ENCODE measurements at regions not wholly inside any gene's neighbourhood (a gene's known extent, or its start where the extent isn't known, plus 50 kb on each side); places are given as distances from the start of the nearest gene placed in this dataset.

DNA sequence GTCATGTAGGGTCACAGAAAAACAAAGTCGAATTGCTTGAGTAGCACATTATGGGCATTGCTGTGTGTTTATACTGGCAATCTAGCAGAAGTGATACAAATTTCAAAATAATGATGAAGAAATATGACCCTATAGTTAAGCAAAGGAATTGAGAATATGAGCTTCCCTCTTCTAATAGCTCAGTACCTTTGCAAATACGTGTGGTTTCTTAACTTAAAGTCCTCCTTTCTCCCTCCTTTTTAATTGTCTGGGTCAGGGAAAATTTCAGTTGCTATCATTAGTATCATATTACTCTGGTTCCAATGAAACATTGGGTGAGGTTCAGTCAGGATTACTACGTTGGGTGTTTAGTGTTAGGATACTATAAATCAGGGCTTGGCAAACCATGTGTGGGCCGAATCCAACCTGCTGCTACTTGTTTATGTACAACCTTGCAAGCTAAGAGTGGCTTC, 166.8 kb upstream of the CARMIL1 start:
- no peak for DNase-seq (ENCODE audit: low read depth, low spot score)
- H3K4me3 ChIP-seq (ENCODE audit: low read depth, low read length), result no peak overlapping the region
- in situ Hi-C loops (cut with HindIII; ENCODE audit: low sequenced_read_pairs), result no loop called here
- TF ChIP-seq, protein P1, sequence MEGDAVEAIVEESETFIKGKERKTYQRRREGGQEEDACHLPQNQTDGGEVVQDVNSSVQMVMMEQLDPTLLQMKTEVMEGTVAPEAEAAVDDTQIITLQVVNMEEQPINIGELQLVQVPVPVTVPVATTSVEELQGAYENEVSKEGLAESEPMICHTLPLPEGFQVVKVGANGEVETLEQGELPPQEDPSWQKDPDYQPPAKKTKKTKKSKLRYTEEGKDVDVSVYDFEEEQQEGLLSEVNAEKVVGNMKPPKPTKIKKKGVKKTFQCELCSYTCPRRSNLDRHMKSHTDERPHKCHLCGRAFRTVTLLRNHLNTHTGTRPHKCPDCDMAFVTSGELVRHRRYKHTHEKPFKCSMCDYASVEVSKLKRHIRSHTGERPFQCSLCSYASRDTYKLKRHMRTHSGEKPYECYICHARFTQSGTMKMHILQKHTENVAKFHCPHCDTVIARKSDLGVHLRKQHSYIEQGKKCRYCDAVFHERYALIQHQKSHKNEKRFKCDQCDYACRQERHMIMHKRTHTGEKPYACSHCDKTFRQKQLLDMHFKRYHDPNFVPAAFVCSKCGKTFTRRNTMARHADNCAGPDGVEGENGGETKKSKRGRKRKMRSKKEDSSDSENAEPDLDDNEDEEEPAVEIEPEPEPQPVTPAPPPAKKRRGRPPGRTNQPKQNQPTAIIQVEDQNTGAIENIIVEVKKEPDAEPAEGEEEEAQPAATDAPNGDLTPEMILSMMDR (IDR thresholded peaks at IDR 0.05; ENCODE audit: low read depth, low read length), result no peak

DNA sequence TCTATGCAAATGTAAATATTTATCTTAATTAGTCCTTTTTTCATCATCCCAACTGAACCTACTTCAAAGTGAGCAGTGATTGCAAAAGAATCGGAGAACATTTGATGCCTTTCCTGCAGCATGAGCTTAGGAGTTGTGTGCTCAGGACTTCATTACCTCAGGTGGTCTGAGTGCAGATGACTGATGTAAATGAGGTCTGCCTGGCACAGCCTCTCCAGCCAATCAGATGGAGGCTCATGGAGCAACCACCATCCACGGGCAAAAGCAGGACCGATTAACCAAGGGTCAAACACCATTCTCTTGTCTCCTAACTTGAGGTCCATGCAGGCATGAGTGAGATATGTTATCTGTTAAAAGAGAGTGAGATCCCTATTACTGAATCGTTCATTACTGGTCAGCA, 165.7 kb upstream of the CARMIL1 start:
- DNase-seq (ENCODE audit: low read depth, low spot score), result no peak
- in situ Hi-C loops (cut with HindIII; ENCODE audit: low sequenced_read_pairs), result no loop called here
- no peak overlapping the region for H3K4me3 ChIP-seq (ENCODE audit: low read depth, low read length)
- TF ChIP-seq, protein P1 (IDR thresholded peaks at IDR 0.05; ENCODE audit: low read depth, low read length), result no peak

GRCh38 chr6:25118038-25118437, 161.1 kb upstream of the CARMIL1 start:
- H3K4me3 ChIP-seq (ENCODE audit: low read depth, low read length), result no peak overlapping the region
- TF ChIP-seq, protein P1 (IDR thresholded peaks at IDR 0.05; ENCODE audit: low read depth, low read length), result no peak
- no peak for DNase-seq (ENCODE audit: low read depth, low spot score)
- in situ Hi-C loops (cut with HindIII; ENCODE audit: low sequenced_read_pairs), result no loop called here

DNA sequence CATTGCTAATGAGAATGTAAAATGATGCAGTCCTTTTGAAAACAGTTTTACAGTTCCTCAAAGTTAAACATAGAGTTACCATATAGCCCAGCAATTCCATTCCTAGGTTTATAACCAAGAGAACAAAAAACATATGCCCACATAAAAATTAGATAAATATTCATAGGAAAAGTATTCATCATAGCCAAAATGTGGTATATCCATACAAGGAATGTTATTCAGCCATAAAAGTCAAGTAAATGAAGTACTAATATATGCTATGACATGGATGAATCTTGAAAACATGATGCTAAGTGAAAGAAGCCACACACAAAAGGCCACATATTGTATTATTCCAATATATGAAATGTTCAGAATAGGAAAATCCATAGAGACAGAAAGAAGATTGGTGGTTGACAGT, 158.0 kb upstream of the CARMIL1 start:
- TF ChIP-seq, protein P1 (IDR thresholded peaks at IDR 0.05; ENCODE audit: low read depth, low read length), result no peak
- no peak for DNase-seq (ENCODE audit: low read depth, low spot score)
- H3K4me3 ChIP-seq (ENCODE audit: low read depth, low read length), result no peak overlapping the region
- in situ Hi-C loops (cut with HindIII; ENCODE audit: low sequenced_read_pairs), result no loop called here

DNA sequence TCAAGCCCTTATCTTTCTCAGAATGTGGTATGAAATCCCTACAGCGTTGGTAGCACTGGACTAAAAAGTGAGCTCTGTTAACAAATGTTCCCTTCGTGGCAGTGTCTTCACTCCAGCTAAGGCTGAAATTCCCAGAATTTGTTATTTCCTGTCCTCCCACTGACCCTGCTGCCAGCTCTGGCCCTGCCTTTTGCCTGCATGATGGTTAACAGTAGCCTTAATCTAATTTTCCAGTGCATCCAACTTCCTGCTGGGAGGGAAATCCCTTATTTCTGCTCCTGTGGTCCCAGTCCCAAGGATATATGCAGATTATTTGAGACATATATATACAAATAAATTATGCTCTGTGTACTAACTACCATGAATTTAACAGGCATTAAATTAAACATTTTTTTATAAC, 157.2 kb upstream of the CARMIL1 start:
- no peak for DNase-seq (ENCODE audit: low read depth, low spot score)
- no peak overlapping the region for H3K4me3 ChIP-seq (ENCODE audit: low read depth, low read length)
- in situ Hi-C loops (cut with HindIII; ENCODE audit: low sequenced_read_pairs), result no loop called here
- TF ChIP-seq, protein P1 (IDR thresholded peaks at IDR 0.05; ENCODE audit: low read depth, low read length), result no peak

GRCh38 chr6:25122622-25123237, 156.4 kb upstream of the CARMIL1 start:
- in situ Hi-C loops (cut with HindIII; ENCODE audit: low sequenced_read_pairs), result no loop called here
- no peak for DNase-seq (ENCODE audit: low read depth, low spot score)
- TF ChIP-seq, protein P1 (IDR thresholded peaks at IDR 0.05; ENCODE audit: low read depth, low read length), result no peak
- H3K4me3 ChIP-seq (ENCODE audit: low read depth, low read length), result no peak overlapping the region
